Liver (tissue), 8 donors: ENCODE measurements at regions not wholly inside any gene's neighbourhood (a gene's known extent, or its start where the extent isn't known, plus 50 kb on each side); places are given as distances from the start of the nearest gene placed in this dataset.
"Not testable (repeated sequence)": the region's sequence is repeated elsewhere in the genome, so short reads cannot be mapped to it uniquely, and the experiment has no call there.

ENCODE experiments used
- DNase-seq: peaks from one replicate; pipeline ENCODE4 v3.0.0-alpha.2; 2017; ENCODE audit warnings: low spot score
- H3K27ac ChIP-seq, 2 donors: one replicate each; pipeline ENCODE4 v1.7.0; 2013; ENCODE audit warnings: inconsistent platforms in 2 of 2, low read length in 2 of 2, control low read depth in 1 of 2, low read depth in 1 of 2, mild to moderate bottlenecking in 1 of 2
- H3K27me3 ChIP-seq, 4 donors: one replicate each; pipeline versions ENCODE4 v1.6.1 to v1.7.0; 2013; ENCODE audit warnings: low read length in 3 of 4, inconsistent platforms in 1 of 4, mild to moderate bottlenecking in 1 of 4, moderate library complexity in 1 of 4; ENCODE audit not compliant: control insufficient read depth in 4 of 4, insufficient read depth in 4 of 4
- H3K36me3 ChIP-seq, 4 donors: one replicate each; pipeline versions ENCODE4 v1.6.1 to v1.7.0; 2013; ENCODE audit warnings: low read length in 3 of 4, mild to moderate bottlenecking in 3 of 4, low read depth in 1 of 4, moderate library complexity in 1 of 4; ENCODE audit not compliant: control insufficient read depth in 4 of 4, insufficient read depth in 3 of 4
- H3K4me1 ChIP-seq, 4 donors: one replicate each; pipeline versions ENCODE4 v1.6.1 to v1.7.0; 2013; ENCODE audit warnings: low read length in 3 of 4, mild to moderate bottlenecking in 3 of 4, moderate library complexity in 1 of 4; ENCODE audit not compliant: control insufficient read depth in 4 of 4, insufficient read depth in 4 of 4
- H3K4me3 ChIP-seq, 3 donors: one replicate each; pipeline versions ENCODE4 v1.6.1 to v1.7.0; 2013; ENCODE audit warnings: low read length in 3 of 3, control low read depth in 1 of 3, low read depth in 1 of 3, mild to moderate bottlenecking in 1 of 3
- H3K9ac ChIP-seq, 2 donors: one replicate each; pipeline ENCODE4 v1.7.0; 2013; ENCODE audit warnings: low read length in 2 of 2, mild to moderate bottlenecking in 2 of 2, moderate library complexity in 2 of 2, control low read depth in 1 of 2, low read depth in 1 of 2
- H3K9me3 ChIP-seq, 4 donors: one replicate each; pipeline versions ENCODE4 v1.6.1 to v1.7.0; 2013; ENCODE audit warnings: low read length in 3 of 4; ENCODE audit not compliant: control insufficient read depth in 4 of 4
- EGR1 ChIP-seq, 2 donors: IDR thresholded peaks; 2 replicates each; pipeline ENCODE4 v1.6.1; 2016 to 2018; ENCODE audit warnings: antibody characterized with exemption in 2 of 2, low read depth in 2 of 2
- FOXA1 ChIP-seq: IDR thresholded peaks from 2 replicates; pipeline ENCODE4 v1.6.1; 2016; ENCODE audit warnings: antibody characterized with exemption
- FOXA2 ChIP-seq: IDR thresholded peaks from 2 replicates; pipeline ENCODE4 v1.6.1; 2016; ENCODE audit warnings: antibody characterized with exemption
- GABPA ChIP-seq, 2 donors: IDR thresholded peaks in 1 of 2; conservative IDR thresholded peaks in 1 of 2; 2 replicates each; pipeline ENCODE4 v1.6.1; 2016; ENCODE audit warnings: antibody characterized with exemption in 2 of 2, mild to moderate bottlenecking in 1 of 2, moderate library complexity in 1 of 2
- HNF4A ChIP-seq, 2 donors: conservative IDR thresholded peaks; 2 replicates each; pipeline ENCODE4 v1.6.1; 2016; ENCODE audit warnings: antibody characterized with exemption in 2 of 2, mild to moderate bottlenecking in 2 of 2
- HNF4G ChIP-seq: IDR thresholded peaks from 2 replicates; pipeline ENCODE4 v1.6.1; 2016; ENCODE audit warnings: antibody characterized with exemption
- JUND ChIP-seq, 2 donors: IDR thresholded peaks; 2 replicates each; pipeline ENCODE4 v1.6.1; 2016; ENCODE audit warnings: antibody characterized with exemption in 2 of 2
- NR2F2 ChIP-seq: IDR thresholded peaks from 2 replicates; pipeline ENCODE4 v1.6.1; 2016; ENCODE audit warnings: antibody characterized with exemption
- RAD21 ChIP-seq, 2 donors: IDR thresholded peaks; 2 replicates each; pipeline ENCODE4 v1.6.1; 2016; ENCODE audit warnings: antibody characterized with exemption in 2 of 2, mild to moderate bottlenecking in 2 of 2
- REST ChIP-seq: IDR thresholded peaks from 2 replicates; pipeline ENCODE4 v1.6.1; 2016; ENCODE audit warnings: antibody characterized with exemption, mild to moderate bottlenecking
- RXRA ChIP-seq, 2 donors: IDR thresholded peaks; 2 replicates each; pipeline ENCODE4 v1.6.1; 2017 to 2018; ENCODE audit warnings: antibody characterized with exemption in 2 of 2, mild to moderate bottlenecking in 1 of 2
- SP1 ChIP-seq: IDR thresholded peaks from 2 replicates; pipeline ENCODE4 v1.6.1; 2018; ENCODE audit warnings: antibody characterized with exemption, mild to moderate bottlenecking
- TAF1 ChIP-seq: conservative IDR thresholded peaks from 2 replicates; pipeline ENCODE4 v1.6.1; 2016; ENCODE audit warnings: antibody characterized with exemption, mild to moderate bottlenecking
- YY1 ChIP-seq: IDR thresholded peaks from 2 replicates; pipeline ENCODE4 v1.6.1; 2016; ENCODE audit warnings: antibody characterized with exemption, mild to moderate bottlenecking
- WGBS: extraction: QIAGEN DNeasy Blood & Tissue Kit; methylation state at CpG from one replicate; pipeline ENCODE4 v1.1.7; 2013; 5-methylcytosine and 5-hydroxymethylcytosine counted together
- TF ChIP-seq, protein P1 (sequence below): IDR thresholded peaks from 2 replicates; pipeline ENCODE4 v1.6.1; 2016; ENCODE audit warnings: antibody characterized with exemption
- TF ChIP-seq, protein P2 (sequence below): fragments of 150-350 bp; IDR thresholded peaks from 2 replicates; pipeline ENCODE4 v1.5.1; 2017; ENCODE audit warnings: improper control_type of control experiment, low read depth, low read length; ENCODE audit not compliant: missing input control
- donor health status: healthy.
- donor health status: healthy.
- donor health status: healthy.
- donor health status: healthy.
- donor health status: healthy.

GRCh38 chr3:165653130-165653778 lies 184.0 kb downstream of the BCHE start:
- Histone ChIP-seq H3K27me3 (no peaks in the 10 kb centered on the region), H3K9ac (no peak overlapping the region), H3K27ac (no peak overlapping the region), H3K9me3 (no peaks in the 10 kb centered on the region), H3K4me1 (no peaks in the 10 kb centered on the region), H3K36me3 (no peaks in the 10 kb centered on the region), H3K4me3 (no peak overlapping the region)
- WGBS, result 74% methylated on average over 1 of the region's 1 CpG
- DNase-seq, result no peak
- no peak for TF ChIP-seq HNF4G
- no peak for TF ChIP-seq RAD21 (IDR thresholded peaks at IDR 0.05)
- TF ChIP-seq JUND (IDR thresholded peaks at IDR 0.05), result no peak
- no peak for TF ChIP-seq TAF1
- no peak for TF ChIP-seq NR2F2
- no peak for TF ChIP-seq HNF4A (conservative IDR thresholded peaks at IDR 0.05)
- no peak for TF ChIP-seq REST
- TF ChIP-seq GABPA (IDR thresholded peaks at IDR 0.05 in 1 of 2, conservative IDR thresholded peaks at IDR 0.05 in 1 of 2), result no peak
- no peak for TF ChIP-seq FOXA2
- TF ChIP-seq, protein P1, sequence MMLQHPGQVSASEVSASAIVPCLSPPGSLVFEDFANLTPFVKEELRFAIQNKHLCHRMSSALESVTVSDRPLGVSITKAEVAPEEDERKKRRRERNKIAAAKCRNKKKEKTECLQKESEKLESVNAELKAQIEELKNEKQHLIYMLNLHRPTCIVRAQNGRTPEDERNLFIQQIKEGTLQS, result no peak
- TF ChIP-seq SP1, result no peak
- no peak for TF ChIP-seq YY1
- no peak for TF ChIP-seq EGR1 (IDR thresholded peaks at IDR 0.05; ENCODE audit: low read depth in 2 of 2)
- TF ChIP-seq, protein P2, sequence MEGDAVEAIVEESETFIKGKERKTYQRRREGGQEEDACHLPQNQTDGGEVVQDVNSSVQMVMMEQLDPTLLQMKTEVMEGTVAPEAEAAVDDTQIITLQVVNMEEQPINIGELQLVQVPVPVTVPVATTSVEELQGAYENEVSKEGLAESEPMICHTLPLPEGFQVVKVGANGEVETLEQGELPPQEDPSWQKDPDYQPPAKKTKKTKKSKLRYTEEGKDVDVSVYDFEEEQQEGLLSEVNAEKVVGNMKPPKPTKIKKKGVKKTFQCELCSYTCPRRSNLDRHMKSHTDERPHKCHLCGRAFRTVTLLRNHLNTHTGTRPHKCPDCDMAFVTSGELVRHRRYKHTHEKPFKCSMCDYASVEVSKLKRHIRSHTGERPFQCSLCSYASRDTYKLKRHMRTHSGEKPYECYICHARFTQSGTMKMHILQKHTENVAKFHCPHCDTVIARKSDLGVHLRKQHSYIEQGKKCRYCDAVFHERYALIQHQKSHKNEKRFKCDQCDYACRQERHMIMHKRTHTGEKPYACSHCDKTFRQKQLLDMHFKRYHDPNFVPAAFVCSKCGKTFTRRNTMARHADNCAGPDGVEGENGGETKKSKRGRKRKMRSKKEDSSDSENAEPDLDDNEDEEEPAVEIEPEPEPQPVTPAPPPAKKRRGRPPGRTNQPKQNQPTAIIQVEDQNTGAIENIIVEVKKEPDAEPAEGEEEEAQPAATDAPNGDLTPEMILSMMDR, result no peak

DNA sequence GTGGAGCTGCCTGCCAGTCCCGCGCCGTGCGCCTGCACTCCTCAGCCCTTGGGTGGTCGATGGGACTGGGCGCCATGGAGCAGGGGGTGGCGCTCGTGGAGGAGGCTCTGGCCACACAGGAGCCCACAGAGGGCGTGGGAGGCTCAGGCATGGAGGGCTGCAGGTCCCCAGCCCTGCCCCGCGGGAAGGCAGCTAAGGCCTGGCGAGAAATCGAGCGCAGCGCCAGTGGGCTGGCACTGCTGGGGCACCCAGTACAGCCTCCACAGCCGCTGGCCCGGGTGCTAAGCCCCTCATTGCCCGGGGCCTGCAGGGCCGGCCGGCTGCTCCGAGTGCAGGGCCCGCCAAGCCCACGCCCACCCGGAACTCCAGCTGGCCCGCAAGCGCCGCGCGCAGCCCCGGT lies 187.9 kb downstream of the BCHE start:
- H3K27ac ChIP-seq, H3K4me3 ChIP-seq, H3K27me3 ChIP-seq, H3K9me3 ChIP-seq, H3K4me1 ChIP-seq, DNase-seq, H3K36me3 ChIP-seq, H3K9ac ChIP-seq: not testable (repeated sequence)
- 95% methylated on average over 30 of the region's 30 CpGs for WGBS

DNA sequence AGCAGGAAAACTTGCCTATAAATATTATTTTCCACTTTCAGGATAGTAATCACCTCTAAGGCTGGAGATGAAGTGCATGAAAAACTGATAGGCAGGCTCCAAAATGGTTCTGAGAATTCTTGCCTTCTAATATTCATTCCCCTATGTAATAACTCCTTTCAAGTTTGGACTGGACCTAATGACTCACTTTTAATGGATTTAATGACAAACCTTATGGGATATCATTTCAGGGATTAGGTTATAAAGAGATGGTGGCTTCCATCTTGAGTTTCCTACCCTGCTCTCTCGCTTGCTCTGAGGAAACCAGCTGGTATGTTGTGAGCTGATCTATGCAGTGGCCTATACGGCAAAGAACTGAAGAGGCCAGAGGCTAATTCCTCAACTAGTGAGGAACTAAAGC lies 192.0 kb downstream of the BCHE start:
- 98% methylated on average over 2 of the region's 2 CpGs for whole genome bisulfite sequencing
- no peak overlapping the region for H3K9ac ChIP-seq
- peaks cover 0 to 5% (median under 1%) of the 10 kb centered on the region in 4 donors for H3K9me3 ChIP-seq
- H3K27ac ChIP-seq, result no peak overlapping the region
- H3K27me3 ChIP-seq, result no peaks in the 10 kb centered on the region
- H3K4me1 ChIP-seq, result peaks cover 2 to 11% (median 6%) of the 10 kb centered on the region in 4 donors
- no peak overlapping the region for H3K4me3 ChIP-seq
- H3K36me3 ChIP-seq, result no peaks in the 10 kb centered on the region
- DNase-seq, result no peak
- TF ChIP-seq JUND (IDR thresholded peaks at IDR 0.05) (no peak), FOXA1 (no peak), HNF4G (no peak), YY1 (no peak), RXRA (IDR thresholded peaks at IDR 0.05) (no peak), FOXA2 (no peak), NR2F2 (no peak), EGR1 (IDR thresholded peaks at IDR 0.05; ENCODE audit: low read depth in 2 of 2) (no peak), RAD21 (IDR thresholded peaks at IDR 0.05) (no peak), SP1 (no peak)
- TF ChIP-seq, protein P2, result no peak
- TF ChIP-seq, protein P1, result no peak
